ENCODE measurements at regions not wholly inside any gene's neighbourhood (a gene's known extent, or its start where the extent isn't known, plus 50 kb on each side); places are given as distances from the start of the nearest gene placed in this dataset.

- Histone ChIP-seq H3K79me2 (ENCODE audit: control insufficient read depth, insufficient read depth, low read length) (no peaks in the 10 kb centered on the region), H3K9me3 (ENCODE audit: control extremely low read depth in 1 of 3, control insufficient read depth in 2 of 3, insufficient read depth in 1 of 3, low read length in 2 of 3) (peaks cover 0 to 1% (median 0%) of the 10 kb centered on the region in 3 donors), H3K4me1 (ENCODE audit: control insufficient read depth in 2 of 2, insufficient read depth in 2 of 2, low read length in 2 of 2) (no peaks in the 10 kb centered on the region), H4K20me1 (ENCODE audit: control insufficient read depth, insufficient read depth, low read length, poor library complexity, severe bottlenecking) (no peaks in the 10 kb centered on the region), H3K4me2 (replicated peaks; ENCODE audit: low read depth, low read length, poor library complexity, severe bottlenecking) (no peak overlapping the region), H3K4me3 (ENCODE audit: control extremely low read depth in 1 of 5, extremely low read depth in 1 of 5, insufficient read depth in 1 of 5, low read depth in 2 of 5, low read length in 4 of 5) (no peak overlapping the region), H3K27ac (ENCODE audit: low read length in 2 of 2) (no peak overlapping the region), H3K36me3 (replicated peaks in 1 of 2; ENCODE audit: control extremely low read depth in 1 of 2, control insufficient read depth in 1 of 2, extremely low read depth in 1 of 2, insufficient read depth in 2 of 2, low read length in 1 of 2) (no peaks in the 10 kb centered on the region), H3K9ac (ENCODE audit: low read length) (no peak overlapping the region), H3K27me3 (replicated peaks in 1 of 4; ENCODE audit: control extremely low read depth in 1 of 4, control insufficient read depth in 3 of 4, insufficient read depth in 4 of 4, low read length in 3 of 4) (no peaks in the 10 kb centered on the region), H2AFZ (ENCODE audit: insufficient read depth, low read depth, low read length, poor library complexity, severe bottlenecking) (no peak overlapping the region)
- ChIA-PET POLR2A (no interaction called here), CTCF (no interaction called here)
- DNase-seq (no peak), ATAC-seq (ENCODE audit: low read depth) (no peak)
- Mint-ChIP-seq H3K27ac (no peak overlapping the region), H3K4me3 (no peak overlapping the region), H3K4me1 (no peaks in the 10 kb centered on the region), H3K9me3 (ENCODE audit: insufficient read depth) (no peaks in the 10 kb centered on the region), H3K27me3 (no peaks in the 10 kb centered on the region)
- 91% methylated on average over 6 of the region's 8 CpGs for WGBS (ENCODE audit: insufficient coverage)
- TF ChIP-seq, protein P1, sequence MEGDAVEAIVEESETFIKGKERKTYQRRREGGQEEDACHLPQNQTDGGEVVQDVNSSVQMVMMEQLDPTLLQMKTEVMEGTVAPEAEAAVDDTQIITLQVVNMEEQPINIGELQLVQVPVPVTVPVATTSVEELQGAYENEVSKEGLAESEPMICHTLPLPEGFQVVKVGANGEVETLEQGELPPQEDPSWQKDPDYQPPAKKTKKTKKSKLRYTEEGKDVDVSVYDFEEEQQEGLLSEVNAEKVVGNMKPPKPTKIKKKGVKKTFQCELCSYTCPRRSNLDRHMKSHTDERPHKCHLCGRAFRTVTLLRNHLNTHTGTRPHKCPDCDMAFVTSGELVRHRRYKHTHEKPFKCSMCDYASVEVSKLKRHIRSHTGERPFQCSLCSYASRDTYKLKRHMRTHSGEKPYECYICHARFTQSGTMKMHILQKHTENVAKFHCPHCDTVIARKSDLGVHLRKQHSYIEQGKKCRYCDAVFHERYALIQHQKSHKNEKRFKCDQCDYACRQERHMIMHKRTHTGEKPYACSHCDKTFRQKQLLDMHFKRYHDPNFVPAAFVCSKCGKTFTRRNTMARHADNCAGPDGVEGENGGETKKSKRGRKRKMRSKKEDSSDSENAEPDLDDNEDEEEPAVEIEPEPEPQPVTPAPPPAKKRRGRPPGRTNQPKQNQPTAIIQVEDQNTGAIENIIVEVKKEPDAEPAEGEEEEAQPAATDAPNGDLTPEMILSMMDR (IDR thresholded peaks at IDR 0.05): no peak
- TF ChIP-seq EZH2 (IDR thresholded peaks at IDR 0.05; ENCODE audit: borderline replicate concordance, insufficient read depth, low read depth, low read length, poor library complexity, severe bottlenecking): no peak
- intact Hi-C loops (cut with micrococcal nuclease): no loop called here
Measured at GRCh38 chr14:49036984-49037516, 549.1 kb downstream of the RPS29 start.

- Histone ChIP-seq H3K9me3 (ENCODE audit: control extremely low read depth in 1 of 3, control insufficient read depth in 2 of 3, insufficient read depth in 1 of 3, low read length in 2 of 3) (no peaks in the 10 kb centered on the region), H3K27ac (ENCODE audit: low read length in 2 of 2) (no peak overlapping the region), H3K4me2 (replicated peaks; ENCODE audit: low read depth, low read length, poor library complexity, severe bottlenecking) (no peak overlapping the region), H3K79me2 (ENCODE audit: control insufficient read depth, insufficient read depth, low read length) (no peaks in the 10 kb centered on the region), H4K20me1 (ENCODE audit: control insufficient read depth, insufficient read depth, low read length, poor library complexity, severe bottlenecking) (no peaks in the 10 kb centered on the region), H3K36me3 (replicated peaks in 1 of 2; ENCODE audit: control extremely low read depth in 1 of 2, control insufficient read depth in 1 of 2, extremely low read depth in 1 of 2, insufficient read depth in 2 of 2, low read length in 1 of 2) (no peaks in the 10 kb centered on the region), H3K9ac (ENCODE audit: low read length) (no peak overlapping the region), H3K4me3 (ENCODE audit: control extremely low read depth in 1 of 5, extremely low read depth in 1 of 5, insufficient read depth in 1 of 5, low read depth in 2 of 5, low read length in 4 of 5) (no peak overlapping the region), H3K27me3 (replicated peaks in 1 of 4; ENCODE audit: control extremely low read depth in 1 of 4, control insufficient read depth in 3 of 4, insufficient read depth in 4 of 4, low read length in 3 of 4) (no peaks in the 10 kb centered on the region), H3K4me1 (ENCODE audit: control insufficient read depth in 2 of 2, insufficient read depth in 2 of 2, low read length in 2 of 2) (no peaks in the 10 kb centered on the region), H2AFZ (ENCODE audit: insufficient read depth, low read depth, low read length, poor library complexity, severe bottlenecking) (no peak overlapping the region)
- DNase-seq: no peak
- no peaks in the 10 kb centered on the region for H3K9me3 Mint-ChIP-seq (ENCODE audit: insufficient read depth)
- no peaks in the 10 kb centered on the region for H3K4me1 Mint-ChIP-seq
- no peak overlapping the region for H3K4me3 Mint-ChIP-seq
- no peak for ATAC-seq (ENCODE audit: low read depth)
- H3K27ac Mint-ChIP-seq: no peak overlapping the region
- TF ChIP-seq, protein P1 (IDR thresholded peaks at IDR 0.05): no peak
- no peak for TF ChIP-seq EZH2 (IDR thresholded peaks at IDR 0.05; ENCODE audit: borderline replicate concordance, insufficient read depth, low read depth, low read length, poor library complexity, severe bottlenecking)
- CTCF ChIA-PET: no interaction called here
- 93% methylated on average over 3 of the region's 5 CpGs for WGBS (ENCODE audit: insufficient coverage)
- POLR2A ChIA-PET: no interaction called here
- H3K27me3 Mint-ChIP-seq: no peaks in the 10 kb centered on the region
- intact Hi-C loops (cut with micrococcal nuclease): no loop called here
Measured at GRCh38 chr14:49036266-49036665, 549.9 kb downstream of the RPS29 start.
